GM06990 (cell line): ENCODE measurements at regions not wholly inside any gene's neighbourhood (a gene's known extent, or its start where the extent isn't known, plus 50 kb on each side); places are given as distances from the start of the nearest gene placed in this dataset.

Experiments
- DNase-seq: peaks from one replicate; pipeline ENCODE4 v3.0.0-alpha.2; 2011; ENCODE audit not compliant: insufficient read length; ENCODE audit errors: extremely low read depth
- H3K27me3 ChIP-seq: replicated peaks from 2 replicates; pipeline ENCODE4 v1.6.0; 2011; ENCODE audit warnings: low read length; ENCODE audit not compliant: control insufficient read depth, insufficient read depth
- H3K36me3 ChIP-seq: 2 replicates; pipeline ENCODE4 v1.5.1; 2011; ENCODE audit warnings: low read length; ENCODE audit not compliant: control insufficient read depth, insufficient read depth
- H3K4me3 ChIP-seq: replicated peaks from 2 replicates; pipeline ENCODE4 v1.5.1; 2011; ENCODE audit warnings: low read depth, mild to moderate bottlenecking, control low read depth, low read length
- TF ChIP-seq, protein P1 (sequence below): IDR thresholded peaks from 2 replicates; pipeline ENCODE4 v1.5.1; 2011; ENCODE audit warnings: low read length, control low read depth, mild to moderate bottlenecking, inconsistent platforms; ENCODE audit not compliant: insufficient read depth, poor library complexity, severe bottlenecking

GRCh38 chr4:185870366-185870765 is 58.4 kb upstream of the SORBS2 start:
- Histone ChIP-seq H3K36me3 (no peaks in the 10 kb centered on the region), H3K27me3 (no peaks in the 10 kb centered on the region), H3K4me3 (no peak overlapping the region)
- no peak for DNase-seq
- TF ChIP-seq, protein P1, sequence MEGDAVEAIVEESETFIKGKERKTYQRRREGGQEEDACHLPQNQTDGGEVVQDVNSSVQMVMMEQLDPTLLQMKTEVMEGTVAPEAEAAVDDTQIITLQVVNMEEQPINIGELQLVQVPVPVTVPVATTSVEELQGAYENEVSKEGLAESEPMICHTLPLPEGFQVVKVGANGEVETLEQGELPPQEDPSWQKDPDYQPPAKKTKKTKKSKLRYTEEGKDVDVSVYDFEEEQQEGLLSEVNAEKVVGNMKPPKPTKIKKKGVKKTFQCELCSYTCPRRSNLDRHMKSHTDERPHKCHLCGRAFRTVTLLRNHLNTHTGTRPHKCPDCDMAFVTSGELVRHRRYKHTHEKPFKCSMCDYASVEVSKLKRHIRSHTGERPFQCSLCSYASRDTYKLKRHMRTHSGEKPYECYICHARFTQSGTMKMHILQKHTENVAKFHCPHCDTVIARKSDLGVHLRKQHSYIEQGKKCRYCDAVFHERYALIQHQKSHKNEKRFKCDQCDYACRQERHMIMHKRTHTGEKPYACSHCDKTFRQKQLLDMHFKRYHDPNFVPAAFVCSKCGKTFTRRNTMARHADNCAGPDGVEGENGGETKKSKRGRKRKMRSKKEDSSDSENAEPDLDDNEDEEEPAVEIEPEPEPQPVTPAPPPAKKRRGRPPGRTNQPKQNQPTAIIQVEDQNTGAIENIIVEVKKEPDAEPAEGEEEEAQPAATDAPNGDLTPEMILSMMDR = no peak

DNA sequence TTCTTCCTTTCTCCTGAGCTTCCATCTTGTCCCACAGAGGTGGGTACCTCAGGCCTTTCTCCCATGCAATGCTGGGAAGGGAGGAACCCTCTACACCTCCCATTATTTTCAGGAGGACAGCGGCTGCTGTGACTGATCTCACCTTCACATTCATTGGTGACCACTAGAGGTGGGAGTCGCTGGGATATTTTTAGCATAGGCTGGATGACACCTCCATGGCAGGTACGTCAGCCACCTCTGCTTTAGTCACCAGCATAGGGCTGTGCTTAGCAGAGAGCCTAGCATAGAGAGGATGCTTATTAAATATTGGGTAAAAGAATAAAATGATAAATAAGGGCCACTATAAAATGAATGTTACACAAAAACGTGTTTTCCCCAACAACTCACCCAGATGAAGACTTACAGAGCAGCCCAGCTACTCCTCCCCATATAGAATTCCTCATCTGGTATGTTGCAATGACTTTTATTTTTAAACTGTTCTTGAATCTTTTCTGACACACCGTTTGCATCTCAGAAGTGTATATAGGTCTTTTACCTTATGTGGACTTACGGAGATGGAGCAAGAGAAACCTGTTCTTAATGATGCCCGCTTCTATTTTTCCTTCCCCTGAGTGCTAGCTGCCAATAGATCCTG is 60.9 kb upstream of the SORBS2 start:
- Histone ChIP-seq H3K36me3 (no peaks in the 10 kb centered on the region), H3K27me3 (no peaks in the 10 kb centered on the region), H3K4me3 (no peak overlapping the region)
- no peak for DNase-seq
- TF ChIP-seq, protein P1 = no peak

GRCh38 chr4:185874516-185875230 is 62.7 kb upstream of the SORBS2 start:
- TF ChIP-seq, protein P1 = no peak
- H3K36me3 ChIP-seq = no peaks in the 10 kb centered on the region
- DNase-seq = no peak
- no peak overlapping the region for H3K4me3 ChIP-seq
- no peaks in the 10 kb centered on the region for H3K27me3 ChIP-seq

DNA sequence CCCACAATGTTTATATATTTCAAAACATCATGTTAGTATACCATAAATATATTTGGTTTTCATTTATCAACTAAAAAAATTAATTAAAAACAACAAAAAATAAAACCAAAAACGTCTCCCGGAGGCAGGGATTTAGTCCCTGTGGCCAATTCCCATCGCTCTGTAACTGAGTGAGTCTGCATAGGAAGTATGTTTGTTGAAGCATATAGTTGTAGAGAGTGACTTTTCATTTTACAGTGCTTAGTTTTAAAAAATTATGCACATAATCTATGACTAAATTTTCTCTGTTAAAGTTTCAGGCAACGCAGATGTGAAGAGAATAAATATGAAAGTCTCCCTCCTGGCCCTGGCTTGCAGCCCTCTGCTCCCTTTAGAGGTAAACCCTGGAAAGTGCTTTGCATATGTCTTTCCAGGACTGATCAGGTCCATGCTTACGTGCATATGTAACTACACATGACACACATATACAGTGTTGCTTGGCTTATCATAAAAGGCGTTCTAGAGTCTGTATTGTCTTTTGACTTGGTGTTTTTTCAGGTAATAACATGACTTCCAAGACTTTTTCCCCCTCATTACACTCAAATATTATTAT is 63.4 kb upstream of the SORBS2 start:
- no peak for DNase-seq
- TF ChIP-seq, protein P1 = no peak
- Histone ChIP-seq H3K27me3 (no peaks in the 10 kb centered on the region), H3K36me3 (no peaks in the 10 kb centered on the region), H3K4me3 (no peak overlapping the region)

- TF ChIP-seq, protein P1 = no peak
- no peak for DNase-seq
- Histone ChIP-seq H3K27me3 (no peaks in the 10 kb centered on the region), H3K36me3 (no peaks in the 10 kb centered on the region), H3K4me3 (no peak overlapping the region)
Observed at GRCh38 chr4:185878633-185879032, 66.6 kb upstream of the SORBS2 start.
